Liver (tissue), 8 donors: ENCODE measurements at regions not wholly inside any gene's neighbourhood (a gene's known extent, or its start where the extent isn't known, plus 50 kb on each side); places are given as distances from the start of the nearest gene placed in this dataset.

ENCODE experiments used
- DNase-seq: peaks from one replicate; pipeline ENCODE4 v3.0.0-alpha.2; 2017; ENCODE audit warnings: low spot score
- H3K27ac ChIP-seq, 2 donors: one replicate each; pipeline ENCODE4 v1.7.0; 2013; ENCODE audit warnings: inconsistent platforms in 2 of 2, low read length in 2 of 2, control low read depth in 1 of 2, low read depth in 1 of 2, mild to moderate bottlenecking in 1 of 2
- H3K27me3 ChIP-seq, 4 donors: one replicate each; pipeline versions ENCODE4 v1.6.1 to v1.7.0; 2013; ENCODE audit warnings: low read length in 3 of 4, inconsistent platforms in 1 of 4, mild to moderate bottlenecking in 1 of 4, moderate library complexity in 1 of 4; ENCODE audit not compliant: control insufficient read depth in 4 of 4, insufficient read depth in 4 of 4
- H3K36me3 ChIP-seq, 4 donors: one replicate each; pipeline versions ENCODE4 v1.6.1 to v1.7.0; 2013; ENCODE audit warnings: low read length in 3 of 4, mild to moderate bottlenecking in 3 of 4, low read depth in 1 of 4, moderate library complexity in 1 of 4; ENCODE audit not compliant: control insufficient read depth in 4 of 4, insufficient read depth in 3 of 4
- H3K4me1 ChIP-seq, 4 donors: one replicate each; pipeline versions ENCODE4 v1.6.1 to v1.7.0; 2013; ENCODE audit warnings: low read length in 3 of 4, mild to moderate bottlenecking in 3 of 4, moderate library complexity in 1 of 4; ENCODE audit not compliant: control insufficient read depth in 4 of 4, insufficient read depth in 4 of 4
- H3K4me3 ChIP-seq, 3 donors: one replicate each; pipeline versions ENCODE4 v1.6.1 to v1.7.0; 2013; ENCODE audit warnings: low read length in 3 of 3, control low read depth in 1 of 3, low read depth in 1 of 3, mild to moderate bottlenecking in 1 of 3
- H3K9ac ChIP-seq, 2 donors: one replicate each; pipeline ENCODE4 v1.7.0; 2013; ENCODE audit warnings: low read length in 2 of 2, mild to moderate bottlenecking in 2 of 2, moderate library complexity in 2 of 2, control low read depth in 1 of 2, low read depth in 1 of 2
- H3K9me3 ChIP-seq, 4 donors: one replicate each; pipeline versions ENCODE4 v1.6.1 to v1.7.0; 2013; ENCODE audit warnings: low read length in 3 of 4; ENCODE audit not compliant: control insufficient read depth in 4 of 4
- EGR1 ChIP-seq, 2 donors: IDR thresholded peaks; 2 replicates each; pipeline ENCODE4 v1.6.1; 2016 to 2018; ENCODE audit warnings: antibody characterized with exemption in 2 of 2, low read depth in 2 of 2
- FOXA1 ChIP-seq: IDR thresholded peaks from 2 replicates; pipeline ENCODE4 v1.6.1; 2016; ENCODE audit warnings: antibody characterized with exemption
- FOXA2 ChIP-seq: IDR thresholded peaks from 2 replicates; pipeline ENCODE4 v1.6.1; 2016; ENCODE audit warnings: antibody characterized with exemption
- GABPA ChIP-seq, 2 donors: IDR thresholded peaks in 1 of 2; conservative IDR thresholded peaks in 1 of 2; 2 replicates each; pipeline ENCODE4 v1.6.1; 2016; ENCODE audit warnings: antibody characterized with exemption in 2 of 2, mild to moderate bottlenecking in 1 of 2, moderate library complexity in 1 of 2
- HNF4A ChIP-seq, 2 donors: conservative IDR thresholded peaks; 2 replicates each; pipeline ENCODE4 v1.6.1; 2016; ENCODE audit warnings: antibody characterized with exemption in 2 of 2, mild to moderate bottlenecking in 2 of 2
- HNF4G ChIP-seq: IDR thresholded peaks from 2 replicates; pipeline ENCODE4 v1.6.1; 2016; ENCODE audit warnings: antibody characterized with exemption
- JUND ChIP-seq, 2 donors: IDR thresholded peaks; 2 replicates each; pipeline ENCODE4 v1.6.1; 2016; ENCODE audit warnings: antibody characterized with exemption in 2 of 2
- NR2F2 ChIP-seq: IDR thresholded peaks from 2 replicates; pipeline ENCODE4 v1.6.1; 2016; ENCODE audit warnings: antibody characterized with exemption
- RAD21 ChIP-seq, 2 donors: IDR thresholded peaks; 2 replicates each; pipeline ENCODE4 v1.6.1; 2016; ENCODE audit warnings: antibody characterized with exemption in 2 of 2, mild to moderate bottlenecking in 2 of 2
- RXRA ChIP-seq, 2 donors: IDR thresholded peaks; 2 replicates each; pipeline ENCODE4 v1.6.1; 2017 to 2018; ENCODE audit warnings: antibody characterized with exemption in 2 of 2, mild to moderate bottlenecking in 1 of 2
- SP1 ChIP-seq: IDR thresholded peaks from 2 replicates; pipeline ENCODE4 v1.6.1; 2018; ENCODE audit warnings: antibody characterized with exemption, mild to moderate bottlenecking
- TAF1 ChIP-seq: conservative IDR thresholded peaks from 2 replicates; pipeline ENCODE4 v1.6.1; 2016; ENCODE audit warnings: antibody characterized with exemption, mild to moderate bottlenecking
- YY1 ChIP-seq: IDR thresholded peaks from 2 replicates; pipeline ENCODE4 v1.6.1; 2016; ENCODE audit warnings: antibody characterized with exemption, mild to moderate bottlenecking
- WGBS: extraction: QIAGEN DNeasy Blood & Tissue Kit; methylation state at CpG from one replicate; pipeline ENCODE4 v1.1.7; 2013; 5-methylcytosine and 5-hydroxymethylcytosine counted together
- TF ChIP-seq, protein P1 (sequence below): fragments of 150-350 bp; IDR thresholded peaks from 2 replicates; pipeline ENCODE4 v1.5.1; 2017; ENCODE audit warnings: improper control_type of control experiment, low read depth, low read length; ENCODE audit not compliant: missing input control
- TF ChIP-seq, protein P2 (sequence below): IDR thresholded peaks from 2 replicates; pipeline ENCODE4 v1.6.1; 2016; ENCODE audit warnings: antibody characterized with exemption, mild to moderate bottlenecking
- TF ChIP-seq, protein P3 (sequence below): IDR thresholded peaks from 2 replicates; pipeline ENCODE4 v1.6.1; 2016; ENCODE audit warnings: antibody characterized with exemption
- TF ChIP-seq, protein P4 (sequence below): IDR thresholded peaks from 2 replicates; pipeline ENCODE4 v1.6.1; 2016; ENCODE audit warnings: antibody characterized with exemption
- donor health status: healthy.
- donor health status: healthy.
- donor health status: healthy.
- donor health status: healthy.
- donor health status: healthy.

DNA sequence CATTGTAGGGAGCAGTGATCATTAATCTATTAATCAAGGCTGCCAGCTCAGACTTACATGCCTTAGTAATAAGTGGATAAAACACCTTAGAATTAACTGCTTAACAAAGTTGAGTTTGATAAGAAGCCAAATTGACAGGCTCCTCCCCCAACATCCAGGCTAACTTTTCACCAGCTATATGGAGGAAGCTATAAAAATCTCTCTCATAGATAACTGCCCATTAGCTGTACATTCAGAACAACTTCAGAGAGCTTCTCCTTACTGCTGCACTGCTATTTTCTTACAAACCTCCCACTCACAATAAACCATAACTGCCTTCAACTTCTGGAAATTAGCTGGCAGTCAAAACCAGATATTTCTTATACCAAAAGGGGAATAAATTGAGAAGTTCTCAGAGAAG, 364.1 kb downstream of the PRELID2 start:
- DNase-seq: no peak
- Histone ChIP-seq H3K9me3 (no peaks in the 10 kb centered on the region), H3K4me3 (no peak overlapping the region)

DNA sequence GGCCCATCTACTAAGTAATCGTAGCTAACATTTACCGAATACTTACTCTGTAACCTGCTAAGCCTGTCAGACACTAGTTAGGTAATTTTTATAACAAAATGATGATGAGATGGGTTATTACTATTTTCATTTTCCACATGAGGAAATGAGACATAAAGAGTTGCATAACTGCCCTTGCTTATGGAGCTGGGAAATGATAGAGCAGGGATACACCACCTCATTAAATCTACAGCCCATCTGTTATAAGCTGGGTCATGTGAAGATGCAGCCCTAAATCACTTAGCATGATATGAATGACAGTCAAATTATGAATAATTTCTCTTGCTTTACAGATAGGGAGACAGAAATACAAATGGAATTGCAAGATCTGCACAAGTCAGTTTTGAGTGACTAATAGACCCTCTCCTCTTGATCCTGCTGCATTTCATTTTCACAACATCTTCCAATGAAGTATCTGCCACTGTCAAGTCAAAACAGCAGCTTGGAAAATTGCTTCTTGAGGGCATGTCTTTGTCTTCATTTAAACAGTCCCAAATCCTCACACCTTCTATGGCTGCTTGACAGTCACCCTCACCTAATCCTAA, 364.7 kb downstream of the PRELID2 start:
- H3K27me3 ChIP-seq: no peaks in the 10 kb centered on the region

More for the DNA sequence above, 364.1 kb downstream of the PRELID2 start:
- H3K9ac ChIP-seq: no peak overlapping the region
- H3K27me3 ChIP-seq: no peaks in the 10 kb centered on the region
- no peak for TF ChIP-seq RAD21 (IDR thresholded peaks at IDR 0.05)
- no peak for TF ChIP-seq GABPA (IDR thresholded peaks at IDR 0.05 in 1 of 2, conservative IDR thresholded peaks at IDR 0.05 in 1 of 2)
- TF ChIP-seq NR2F2: no peak
- TF ChIP-seq HNF4G: no peak
- TF ChIP-seq TAF1: no peak
- TF ChIP-seq HNF4A (conservative IDR thresholded peaks at IDR 0.05): no peak
- TF ChIP-seq, protein P1, sequence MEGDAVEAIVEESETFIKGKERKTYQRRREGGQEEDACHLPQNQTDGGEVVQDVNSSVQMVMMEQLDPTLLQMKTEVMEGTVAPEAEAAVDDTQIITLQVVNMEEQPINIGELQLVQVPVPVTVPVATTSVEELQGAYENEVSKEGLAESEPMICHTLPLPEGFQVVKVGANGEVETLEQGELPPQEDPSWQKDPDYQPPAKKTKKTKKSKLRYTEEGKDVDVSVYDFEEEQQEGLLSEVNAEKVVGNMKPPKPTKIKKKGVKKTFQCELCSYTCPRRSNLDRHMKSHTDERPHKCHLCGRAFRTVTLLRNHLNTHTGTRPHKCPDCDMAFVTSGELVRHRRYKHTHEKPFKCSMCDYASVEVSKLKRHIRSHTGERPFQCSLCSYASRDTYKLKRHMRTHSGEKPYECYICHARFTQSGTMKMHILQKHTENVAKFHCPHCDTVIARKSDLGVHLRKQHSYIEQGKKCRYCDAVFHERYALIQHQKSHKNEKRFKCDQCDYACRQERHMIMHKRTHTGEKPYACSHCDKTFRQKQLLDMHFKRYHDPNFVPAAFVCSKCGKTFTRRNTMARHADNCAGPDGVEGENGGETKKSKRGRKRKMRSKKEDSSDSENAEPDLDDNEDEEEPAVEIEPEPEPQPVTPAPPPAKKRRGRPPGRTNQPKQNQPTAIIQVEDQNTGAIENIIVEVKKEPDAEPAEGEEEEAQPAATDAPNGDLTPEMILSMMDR: no peak
- TF ChIP-seq EGR1 (IDR thresholded peaks at IDR 0.05; ENCODE audit: low read depth in 2 of 2): no peak
- TF ChIP-seq, protein P2, sequence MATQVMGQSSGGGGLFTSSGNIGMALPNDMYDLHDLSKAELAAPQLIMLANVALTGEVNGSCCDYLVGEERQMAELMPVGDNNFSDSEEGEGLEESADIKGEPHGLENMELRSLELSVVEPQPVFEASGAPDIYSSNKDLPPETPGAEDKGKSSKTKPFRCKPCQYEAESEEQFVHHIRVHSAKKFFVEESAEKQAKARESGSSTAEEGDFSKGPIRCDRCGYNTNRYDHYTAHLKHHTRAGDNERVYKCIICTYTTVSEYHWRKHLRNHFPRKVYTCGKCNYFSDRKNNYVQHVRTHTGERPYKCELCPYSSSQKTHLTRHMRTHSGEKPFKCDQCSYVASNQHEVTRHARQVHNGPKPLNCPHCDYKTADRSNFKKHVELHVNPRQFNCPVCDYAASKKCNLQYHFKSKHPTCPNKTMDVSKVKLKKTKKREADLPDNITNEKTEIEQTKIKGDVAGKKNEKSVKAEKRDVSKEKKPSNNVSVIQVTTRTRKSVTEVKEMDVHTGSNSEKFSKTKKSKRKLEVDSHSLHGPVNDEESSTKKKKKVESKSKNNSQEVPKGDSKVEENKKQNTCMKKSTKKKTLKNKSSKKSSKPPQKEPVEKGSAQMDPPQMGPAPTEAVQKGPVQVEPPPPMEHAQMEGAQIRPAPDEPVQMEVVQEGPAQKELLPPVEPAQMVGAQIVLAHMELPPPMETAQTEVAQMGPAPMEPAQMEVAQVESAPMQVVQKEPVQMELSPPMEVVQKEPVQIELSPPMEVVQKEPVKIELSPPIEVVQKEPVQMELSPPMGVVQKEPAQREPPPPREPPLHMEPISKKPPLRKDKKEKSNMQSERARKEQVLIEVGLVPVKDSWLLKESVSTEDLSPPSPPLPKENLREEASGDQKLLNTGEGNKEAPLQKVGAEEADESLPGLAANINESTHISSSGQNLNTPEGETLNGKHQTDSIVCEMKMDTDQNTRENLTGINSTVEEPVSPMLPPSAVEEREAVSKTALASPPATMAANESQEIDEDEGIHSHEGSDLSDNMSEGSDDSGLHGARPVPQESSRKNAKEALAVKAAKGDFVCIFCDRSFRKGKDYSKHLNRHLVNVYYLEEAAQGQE: no peak
- TF ChIP-seq FOXA2: no peak
- TF ChIP-seq FOXA1: no peak
- TF ChIP-seq, protein P3, sequence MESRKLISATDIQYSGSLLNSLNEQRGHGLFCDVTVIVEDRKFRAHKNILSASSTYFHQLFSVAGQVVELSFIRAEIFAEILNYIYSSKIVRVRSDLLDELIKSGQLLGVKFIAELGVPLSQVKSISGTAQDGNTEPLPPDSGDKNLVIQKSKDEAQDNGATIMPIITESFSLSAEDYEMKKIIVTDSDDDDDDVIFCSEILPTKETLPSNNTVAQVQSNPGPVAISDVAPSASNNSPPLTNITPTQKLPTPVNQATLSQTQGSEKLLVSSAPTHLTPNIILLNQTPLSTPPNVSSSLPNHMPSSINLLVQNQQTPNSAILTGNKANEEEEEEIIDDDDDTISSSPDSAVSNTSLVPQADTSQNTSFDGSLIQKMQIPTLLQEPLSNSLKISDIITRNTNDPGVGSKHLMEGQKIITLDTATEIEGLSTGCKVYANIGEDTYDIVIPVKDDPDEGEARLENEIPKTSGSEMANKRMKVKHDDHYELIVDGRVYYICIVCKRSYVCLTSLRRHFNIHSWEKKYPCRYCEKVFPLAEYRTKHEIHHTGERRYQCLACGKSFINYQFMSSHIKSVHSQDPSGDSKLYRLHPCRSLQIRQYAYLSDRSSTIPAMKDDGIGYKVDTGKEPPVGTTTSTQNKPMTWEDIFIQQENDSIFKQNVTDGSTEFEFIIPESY: no peak
- TF ChIP-seq RXRA (IDR thresholded peaks at IDR 0.05): no peak
- no peaks in the 10 kb centered on the region for H3K36me3 ChIP-seq
- H3K4me1 ChIP-seq: peaks cover 0 to 2% (median 0%) of the 10 kb centered on the region in 4 donors
- H3K27ac ChIP-seq: no peak overlapping the region

More for the DNA sequence above, 364.7 kb downstream of the PRELID2 start:
- 96% methylated on average over 2 of the region's 2 CpGs for WGBS
- TF ChIP-seq RXRA (IDR thresholded peaks at IDR 0.05) (no peak), HNF4A (conservative IDR thresholded peaks at IDR 0.05) (no peak), EGR1 (IDR thresholded peaks at IDR 0.05; ENCODE audit: low read depth in 2 of 2) (no peak), FOXA1 (no peak), FOXA2 (no peak), JUND (IDR thresholded peaks at IDR 0.05) (no peak), HNF4G (no peak), GABPA (IDR thresholded peaks at IDR 0.05 in 1 of 2, conservative IDR thresholded peaks at IDR 0.05 in 1 of 2) (no peak), RAD21 (IDR thresholded peaks at IDR 0.05) (no peak), NR2F2 (no peak), YY1 (no peak), SP1 (no peak)
- TF ChIP-seq, protein P4, sequence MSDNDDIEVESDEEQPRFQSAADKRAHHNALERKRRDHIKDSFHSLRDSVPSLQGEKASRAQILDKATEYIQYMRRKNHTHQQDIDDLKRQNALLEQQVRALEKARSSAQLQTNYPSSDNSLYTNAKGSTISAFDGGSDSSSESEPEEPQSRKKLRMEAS: no peak
- TF ChIP-seq, protein P3: no peak
- H3K9me3 ChIP-seq: no peaks in the 10 kb centered on the region
- H3K4me3 ChIP-seq: no peak overlapping the region
- H3K4me1 ChIP-seq: peaks cover 0 to 7% (median 4%) of the 10 kb centered on the region in 4 donors
- no peaks in the 10 kb centered on the region for H3K36me3 ChIP-seq
- H3K27ac ChIP-seq: no peak overlapping the region
- DNase-seq: no peak
- H3K9ac ChIP-seq: no peak overlapping the region
